ENCODE measurements at regions not wholly inside any gene's neighbourhood (a gene's known extent, or its start where the extent isn't known, plus 50 kb on each side); places are given as distances from the start of the nearest gene placed in this dataset.

DNA sequence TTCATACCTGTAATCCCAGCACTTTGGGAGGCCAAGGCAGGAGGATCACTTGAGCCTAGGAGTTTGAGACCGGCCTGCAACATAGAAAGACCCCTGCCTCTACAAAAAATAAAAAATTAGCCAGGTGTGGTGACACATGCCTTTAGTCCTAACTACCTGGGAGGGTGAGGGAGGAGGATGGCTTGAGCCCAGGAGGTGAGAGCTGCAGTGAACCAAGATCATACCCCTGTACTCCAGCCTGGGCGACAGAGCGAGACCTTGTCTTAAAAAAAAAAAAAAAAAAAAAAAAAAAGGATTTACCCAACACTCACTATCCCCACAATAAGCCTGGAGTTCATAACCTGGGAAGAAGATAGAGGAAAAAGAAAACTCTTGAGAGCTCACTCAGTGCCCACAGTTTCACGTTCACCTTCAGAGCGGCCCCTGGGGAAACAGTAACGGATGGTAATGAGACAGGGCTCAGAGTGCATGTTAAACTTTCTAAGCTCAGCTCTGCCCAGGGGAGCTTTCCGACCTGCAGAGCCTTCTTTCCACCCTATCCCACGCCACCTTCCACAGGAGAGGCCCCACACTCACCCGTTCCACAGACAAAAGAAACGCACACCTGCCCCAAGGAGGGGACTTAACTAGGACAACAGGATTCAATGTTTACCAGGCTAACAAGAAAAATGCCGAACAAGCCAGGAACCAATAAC lies 259.8 kb upstream of the KLF14 start:
- intact Hi-C loops (cut with micrococcal nuclease; ENCODE audit: unreplicated experiment) = no loop called here
- Mint-ChIP-seq H3K27me3 (ENCODE audit: insufficient read depth, unreplicated experiment) (no peaks in the 10 kb centered on the region), H3K4me1 (ENCODE audit: low read depth, unreplicated experiment) (peaks cover 60% of the 10 kb centered on the region), H3K27ac (ENCODE audit: unreplicated experiment) (peak overlapping the region; percentile 80), H3K36me3 (ENCODE audit: insufficient read depth, unreplicated experiment) (peaks cover 6% of the 10 kb centered on the region), H3K4me3 (ENCODE audit: unreplicated experiment) (no peak overlapping the region), H3K9me3 (ENCODE audit: unreplicated experiment) (no peaks in the 10 kb centered on the region)
- H3K4me3 ChIP-seq (ENCODE audit: low read depth, low read length) = no peak overlapping the region
- H3K27me3 ChIP-seq (replicated peaks; ENCODE audit: control insufficient read depth, insufficient read depth, low read length) = no peaks in the 10 kb centered on the region
- H3K9me3 ChIP-seq = no peaks in the 10 kb centered on the region
- no peaks in the 10 kb centered on the region for H3K36me3 ChIP-seq (ENCODE audit: control insufficient read depth, insufficient read depth, low read length)
- no peak for DNase-seq
- peaks cover 43% of the 10 kb centered on the region for H3K4me1 ChIP-seq
- POLR2A ChIA-PET = no interaction called here
- TF ChIP-seq, protein P1, sequence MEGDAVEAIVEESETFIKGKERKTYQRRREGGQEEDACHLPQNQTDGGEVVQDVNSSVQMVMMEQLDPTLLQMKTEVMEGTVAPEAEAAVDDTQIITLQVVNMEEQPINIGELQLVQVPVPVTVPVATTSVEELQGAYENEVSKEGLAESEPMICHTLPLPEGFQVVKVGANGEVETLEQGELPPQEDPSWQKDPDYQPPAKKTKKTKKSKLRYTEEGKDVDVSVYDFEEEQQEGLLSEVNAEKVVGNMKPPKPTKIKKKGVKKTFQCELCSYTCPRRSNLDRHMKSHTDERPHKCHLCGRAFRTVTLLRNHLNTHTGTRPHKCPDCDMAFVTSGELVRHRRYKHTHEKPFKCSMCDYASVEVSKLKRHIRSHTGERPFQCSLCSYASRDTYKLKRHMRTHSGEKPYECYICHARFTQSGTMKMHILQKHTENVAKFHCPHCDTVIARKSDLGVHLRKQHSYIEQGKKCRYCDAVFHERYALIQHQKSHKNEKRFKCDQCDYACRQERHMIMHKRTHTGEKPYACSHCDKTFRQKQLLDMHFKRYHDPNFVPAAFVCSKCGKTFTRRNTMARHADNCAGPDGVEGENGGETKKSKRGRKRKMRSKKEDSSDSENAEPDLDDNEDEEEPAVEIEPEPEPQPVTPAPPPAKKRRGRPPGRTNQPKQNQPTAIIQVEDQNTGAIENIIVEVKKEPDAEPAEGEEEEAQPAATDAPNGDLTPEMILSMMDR (IDR thresholded peaks at IDR 0.05; ENCODE audit: insufficient read depth in 1 of 2, low read depth in 1 of 2, low read length in 1 of 2, severe bottlenecking in 1 of 2, unreplicated experiment in 1 of 2) = no peak
- no TSS peak for BruUV-seq (replicated peaks)
- CTCF ChIA-PET = interaction anchor here (0.6 to 4.0 kb wide), 3 partner anchors 11 to 97 kb away, joined by 3 to 24 read pairs (median 3); no protein-coding TSS in a partner anchor

- Mint-ChIP-seq H3K4me3 (ENCODE audit: unreplicated experiment) (peak overlapping the region; percentile 50), H3K36me3 (ENCODE audit: insufficient read depth, unreplicated experiment) (peaks cover 6% of the 10 kb centered on the region), H3K27ac (ENCODE audit: unreplicated experiment) (peak overlapping the region; percentile 80), H3K4me1 (ENCODE audit: low read depth, unreplicated experiment) (peaks cover 58% of the 10 kb centered on the region), H3K27me3 (ENCODE audit: insufficient read depth, unreplicated experiment) (no peaks in the 10 kb centered on the region), H3K9me3 (ENCODE audit: unreplicated experiment) (no peaks in the 10 kb centered on the region)
- H3K4me1 ChIP-seq = peaks cover 50% of the 10 kb centered on the region
- no peak overlapping the region for H3K4me3 ChIP-seq (ENCODE audit: low read depth, low read length)
- TF ChIP-seq, protein P1 (IDR thresholded peaks at IDR 0.05; ENCODE audit: insufficient read depth in 1 of 2, low read depth in 1 of 2, low read length in 1 of 2, severe bottlenecking in 1 of 2, unreplicated experiment in 1 of 2) = no peak
- no peaks in the 10 kb centered on the region for H3K36me3 ChIP-seq (ENCODE audit: control insufficient read depth, insufficient read depth, low read length)
- CTCF ChIA-PET = interaction anchor here (1.0 to 4.0 kb wide), 4 partner anchors 12 to 98 kb away, joined by 3 to 24 read pairs (median 6); no protein-coding TSS in a partner anchor
- H3K9me3 ChIP-seq = no peaks in the 10 kb centered on the region
- no TSS peak for BruUV-seq (replicated peaks)
- H3K27me3 ChIP-seq (replicated peaks; ENCODE audit: control insufficient read depth, insufficient read depth, low read length) = no peaks in the 10 kb centered on the region
- intact Hi-C loops (cut with micrococcal nuclease; ENCODE audit: unreplicated experiment) = no loop called here
- POLR2A ChIA-PET = no interaction called here
- no peak for DNase-seq
These were observed 260.5 kb upstream of the KLF14 start for GRCh38 chr7:130994378-130995115.

DNA sequence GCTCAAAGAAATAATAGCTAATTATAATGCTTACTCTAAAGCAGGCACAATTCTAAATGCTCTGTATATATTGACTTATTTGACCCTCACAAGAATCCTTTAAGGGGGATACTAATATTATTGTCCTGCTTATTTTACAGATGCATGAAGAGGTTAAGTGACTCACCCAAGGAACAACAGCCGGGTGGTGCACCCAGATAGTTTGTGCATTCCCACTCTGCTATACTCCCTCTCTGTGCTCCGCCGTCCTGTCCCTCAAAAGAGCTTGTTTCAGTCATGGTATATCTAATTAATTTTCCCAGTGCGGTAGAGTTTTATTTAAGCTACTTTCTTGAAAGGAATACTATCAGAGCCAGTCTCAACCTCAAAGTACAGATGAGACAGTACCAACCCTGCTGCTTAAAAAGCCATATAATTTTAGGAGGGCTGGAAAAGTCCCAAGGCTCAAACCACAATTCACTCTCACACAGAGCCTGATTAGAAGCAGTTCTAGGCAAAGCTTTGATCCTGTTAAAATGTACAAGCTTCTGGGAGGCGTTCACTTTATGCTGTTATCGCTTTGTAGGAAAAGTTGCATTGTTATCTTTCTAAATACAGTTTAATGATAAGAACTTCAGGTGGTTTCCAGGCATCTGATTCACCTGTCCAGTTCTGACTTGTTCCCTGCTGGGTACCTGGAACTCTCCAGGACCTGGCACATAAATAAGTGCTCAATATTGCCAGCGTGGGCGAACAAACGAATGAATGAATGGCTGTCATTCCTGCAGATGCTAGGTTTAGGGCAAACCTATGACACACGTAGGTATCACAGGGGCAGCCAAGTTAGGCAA lies 261.5 kb upstream of the KLF14 start:
- Mint-ChIP-seq H3K4me1 (ENCODE audit: low read depth, unreplicated experiment) (peaks cover 57% of the 10 kb centered on the region), H3K27ac (ENCODE audit: unreplicated experiment) (peak overlapping the region; percentile 80), H3K4me3 (ENCODE audit: unreplicated experiment) (peak overlapping the region; percentile 50), H3K27me3 (ENCODE audit: insufficient read depth, unreplicated experiment) (no peaks in the 10 kb centered on the region), H3K9me3 (ENCODE audit: unreplicated experiment) (no peaks in the 10 kb centered on the region), H3K36me3 (ENCODE audit: insufficient read depth, unreplicated experiment) (peaks cover 6% of the 10 kb centered on the region)
- ChIA-PET POLR2A (no interaction called here), CTCF (interaction anchor here (1.3 to 4.0 kb wide), 3 partner anchors 13 to 99 kb away, joined by 3 to 24 read pairs (median 10); no protein-coding TSS in a partner anchor)
- no TSS peak for BruUV-seq (replicated peaks)
- H3K27me3 ChIP-seq (replicated peaks; ENCODE audit: control insufficient read depth, insufficient read depth, low read length) = no peaks in the 10 kb centered on the region
- intact Hi-C loops (cut with micrococcal nuclease; ENCODE audit: unreplicated experiment) = loop anchor here (2.0 kb wide), 1 partner anchor 55 kb away; no protein-coding TSS in a partner anchor
- peak in 1 of 2 experiments; percentile 29 for DNase-seq
- no peaks in the 10 kb centered on the region for H3K36me3 ChIP-seq (ENCODE audit: control insufficient read depth, insufficient read depth, low read length)
- TF ChIP-seq, protein P1 (IDR thresholded peaks at IDR 0.05; ENCODE audit: insufficient read depth in 1 of 2, low read depth in 1 of 2, low read length in 1 of 2, severe bottlenecking in 1 of 2, unreplicated experiment in 1 of 2) = no peak
- no peak overlapping the region for H3K4me3 ChIP-seq (ENCODE audit: low read depth, low read length)
- peaks cover 59% of the 10 kb centered on the region for H3K4me1 ChIP-seq
- H3K9me3 ChIP-seq = no peaks in the 10 kb centered on the region
